Large intestine (tissue), 3 donors: ENCODE measurements at regions not wholly inside any gene's neighbourhood (a gene's known extent, or its start where the extent isn't known, plus 50 kb on each side); places are given as distances from the start of the nearest gene placed in this dataset.

Experiments used
- DNase-seq, 2 donors: peaks; one replicate each; pipeline versions ENCODE4 v3.0.0 to v3.0.0-alpha.2; 2013
- H3K27ac ChIP-seq: one replicate; pipeline ENCODE4 v1.5.1; 2013; ENCODE audit warnings: low read length
- H3K27me3 ChIP-seq: 2 replicates; pipeline ENCODE4 v1.6.1; 2013; ENCODE audit warnings: low read length; ENCODE audit not compliant: control insufficient read depth, insufficient read depth
- H3K36me3 ChIP-seq: 2 replicates; pipeline ENCODE4 v1.6.1; 2013; ENCODE audit warnings: low read length; ENCODE audit not compliant: control insufficient read depth, insufficient read depth
- H3K4me1 ChIP-seq: one replicate; pipeline ENCODE4 v1.6.1; 2013; ENCODE audit warnings: low read length; ENCODE audit not compliant: control insufficient read depth, insufficient read depth
- H3K4me3 ChIP-seq: one replicate; pipeline ENCODE4 v1.5.1; 2013; ENCODE audit warnings: low read length
- H3K9me3 ChIP-seq: one replicate; pipeline ENCODE4 v1.6.1; 2013; ENCODE audit warnings: mild to moderate bottlenecking, low read depth, low read length, moderate library complexity; ENCODE audit not compliant: control insufficient read depth
- WGBS: methylation state at CpG from one replicate; pipeline ENCODE4 v1.1.5; 2013; ENCODE audit warnings: low lambda C conversion rate; ENCODE audit not compliant: insufficient coverage; 5-methylcytosine and 5-hydroxymethylcytosine counted together

DNA sequence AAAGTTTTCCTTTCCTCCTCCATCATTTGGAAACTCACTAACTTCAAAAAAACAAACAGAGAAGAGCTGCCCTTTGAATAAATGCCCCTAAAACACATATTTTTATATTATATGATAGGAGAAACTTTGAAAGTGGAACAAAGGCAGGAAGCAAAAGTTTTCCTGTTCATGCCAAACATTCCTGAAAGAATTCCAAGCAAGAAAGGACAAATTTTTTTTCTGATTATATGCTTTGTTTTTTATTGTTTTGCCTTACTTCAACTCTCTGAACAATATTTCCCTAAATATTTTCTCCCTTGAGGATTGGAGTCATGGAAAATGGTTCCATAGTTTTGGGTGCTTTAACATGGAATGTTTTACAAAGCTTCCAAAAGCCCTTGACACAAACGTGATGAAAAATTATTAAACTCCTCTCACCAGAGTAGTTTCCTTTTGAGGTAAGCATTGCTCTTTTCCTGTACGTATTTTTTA is 638.5 kb upstream of the CAMK1G start:
- Histone ChIP-seq H3K27ac (no peak overlapping the region), H3K27me3 (no peaks in the 10 kb centered on the region), H3K4me3 (no peak overlapping the region), H3K9me3 (no peaks in the 10 kb centered on the region), H3K4me1 (no peaks in the 10 kb centered on the region), H3K36me3 (no peaks in the 10 kb centered on the region)
- no peak for DNase-seq
- 0% methylated on average over 1 of the region's 2 CpGs for WGBS

DNA sequence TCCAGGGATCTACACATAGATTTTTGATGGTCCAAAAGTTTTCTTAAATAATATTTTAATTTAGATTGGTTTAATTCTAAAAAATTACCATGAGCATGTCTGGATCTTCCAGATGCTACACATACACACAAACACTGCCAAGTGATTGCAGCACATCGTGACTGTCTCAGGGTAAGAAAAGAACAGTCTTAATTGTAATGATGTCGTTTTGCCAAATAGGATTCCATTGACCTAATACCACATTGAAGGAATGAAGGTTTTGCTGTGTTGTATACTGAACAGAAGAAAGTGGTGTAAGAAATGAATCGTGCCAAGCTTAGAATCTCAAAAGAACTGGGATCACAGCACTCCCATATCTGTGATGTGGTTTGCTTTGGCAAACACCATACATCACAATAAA is 633.3 kb upstream of the CAMK1G start:
- H3K4me3 ChIP-seq, result no peak overlapping the region
- no peak overlapping the region for H3K27ac ChIP-seq
- WGBS, result no CpG with 5 or more reads among the region's 3 CpGs
- no peaks in the 10 kb centered on the region for H3K36me3 ChIP-seq
- H3K9me3 ChIP-seq, result no peaks in the 10 kb centered on the region
- peaks cover 21% of the 10 kb centered on the region for H3K4me1 ChIP-seq
- no peak for DNase-seq
- no peaks in the 10 kb centered on the region for H3K27me3 ChIP-seq

GRCh38 chr1:208951026-208951525 is 632.4 kb upstream of the CAMK1G start:
- peak in 1 of 2 donors; percentile 4 for DNase-seq
- Histone ChIP-seq H3K36me3 (no peaks in the 10 kb centered on the region), H3K27ac (no peak overlapping the region), H3K27me3 (no peaks in the 10 kb centered on the region), H3K9me3 (no peaks in the 10 kb centered on the region), H3K4me1 (peaks cover 21% of the 10 kb centered on the region), H3K4me3 (no peak overlapping the region)
- WGBS, result 100% methylated on average over 1 of the region's 5 CpGs

DNA sequence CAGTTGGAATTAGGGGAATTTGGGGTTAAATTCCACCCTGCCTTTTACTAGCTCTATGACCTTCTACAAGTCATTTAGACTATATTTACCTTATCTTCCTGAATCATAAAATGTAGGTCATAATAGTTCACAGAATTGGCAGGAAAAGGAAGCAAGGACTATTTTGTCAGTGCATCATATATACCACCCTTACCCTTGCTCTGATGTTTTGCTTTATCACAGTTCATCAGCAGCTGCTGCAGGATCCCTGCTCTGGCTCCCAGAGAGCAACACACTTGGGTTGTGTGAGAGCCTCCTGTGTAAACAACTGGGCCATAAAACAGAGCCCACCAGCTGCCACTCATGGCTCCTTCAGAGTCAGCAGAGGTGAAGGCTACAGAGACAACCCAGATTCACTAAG is 631.6 kb upstream of the CAMK1G start:
- Histone ChIP-seq H3K4me1 (peaks cover 21% of the 10 kb centered on the region), H3K27me3 (no peaks in the 10 kb centered on the region), H3K36me3 (no peaks in the 10 kb centered on the region), H3K4me3 (no peak overlapping the region), H3K27ac (peak overlapping the region; percentile 32), H3K9me3 (no peaks in the 10 kb centered on the region)
- peak; percentile 47 to 82 for DNase-seq

DNA sequence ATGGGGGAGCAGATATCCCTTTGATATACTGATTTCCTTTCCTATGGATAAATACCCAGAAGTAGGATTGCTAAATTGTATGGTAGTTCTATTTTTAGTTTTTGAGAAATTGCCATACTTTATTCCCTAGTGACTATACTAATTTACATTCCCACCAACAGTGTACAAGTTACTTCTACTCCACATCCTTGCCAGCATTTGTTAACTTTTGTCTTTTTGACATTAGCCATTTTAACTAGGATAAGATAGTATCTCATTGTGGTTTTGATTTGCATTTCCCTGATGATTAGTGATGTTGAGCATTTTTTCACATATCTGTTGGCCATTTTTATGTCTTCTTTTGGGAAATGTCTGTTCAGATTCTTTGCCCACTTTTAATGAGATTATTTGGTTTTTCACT is 620.6 kb upstream of the CAMK1G start:
- Histone ChIP-seq H3K27ac (no peak overlapping the region), H3K4me3 (no peak overlapping the region), H3K9me3 (peaks cover 12% of the 10 kb centered on the region), H3K4me1 (no peaks in the 10 kb centered on the region), H3K27me3 (no peaks in the 10 kb centered on the region), H3K36me3 (no peaks in the 10 kb centered on the region)
- DNase-seq, result no peak

DNA sequence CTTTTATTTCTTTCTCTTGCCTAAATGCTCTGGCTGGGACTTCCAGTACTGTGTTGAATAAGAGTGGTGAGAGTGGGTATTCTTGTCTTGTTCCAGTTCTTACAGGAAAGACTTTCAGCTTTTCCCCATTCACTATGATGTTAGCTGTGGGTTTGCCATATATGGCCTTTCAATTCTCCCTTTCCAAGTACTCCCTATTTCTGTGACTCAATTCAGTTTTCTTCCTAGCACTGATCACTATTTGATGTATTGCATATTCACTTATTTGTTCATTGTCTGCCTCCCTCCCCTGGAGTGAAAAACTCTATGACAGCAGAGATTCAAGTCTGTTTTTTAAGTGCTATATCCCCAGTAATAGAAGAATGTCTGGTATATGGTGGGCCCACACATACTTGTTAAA is 618.2 kb upstream of the CAMK1G start:
- H3K4me3 ChIP-seq, result no peak overlapping the region
- H3K36me3 ChIP-seq, result no peaks in the 10 kb centered on the region
- DNase-seq, result no peak
- H3K9me3 ChIP-seq, result no peaks in the 10 kb centered on the region
- H3K27me3 ChIP-seq, result no peaks in the 10 kb centered on the region
- H3K4me1 ChIP-seq, result no peaks in the 10 kb centered on the region
- H3K27ac ChIP-seq, result no peak overlapping the region

GRCh38 chr1:208967334-208967733 is 616.2 kb upstream of the CAMK1G start:
- 77% methylated on average over 3 of the region's 4 CpGs for WGBS
- H3K4me3 ChIP-seq, result no peak overlapping the region
- no peaks in the 10 kb centered on the region for H3K36me3 ChIP-seq
- H3K9me3 ChIP-seq, result no peaks in the 10 kb centered on the region
- H3K4me1 ChIP-seq, result no peaks in the 10 kb centered on the region
- no peaks in the 10 kb centered on the region for H3K27me3 ChIP-seq
- DNase-seq, result no peak
- H3K27ac ChIP-seq, result no peak overlapping the region

- H3K27ac ChIP-seq, result no peak overlapping the region
- H3K4me1 ChIP-seq, result no peaks in the 10 kb centered on the region
- H3K27me3 ChIP-seq, result no peaks in the 10 kb centered on the region
- no peak for DNase-seq
- no peak overlapping the region for H3K4me3 ChIP-seq
- no peaks in the 10 kb centered on the region for H3K9me3 ChIP-seq
- WGBS, result no CpG with 5 or more reads among the region's 4 CpGs
- no peaks in the 10 kb centered on the region for H3K36me3 ChIP-seq
These were observed 608.8 kb upstream of the CAMK1G start for GRCh38 chr1:208974717-208975116.

- DNase-seq, result no peak
- H3K4me3 ChIP-seq, result no peak overlapping the region
- H3K9me3 ChIP-seq, result no peaks in the 10 kb centered on the region
- no peaks in the 10 kb centered on the region for H3K4me1 ChIP-seq
- H3K36me3 ChIP-seq, result no peaks in the 10 kb centered on the region
- no peak overlapping the region for H3K27ac ChIP-seq
- WGBS, result no CpG with 5 or more reads among the region's 2 CpGs
- H3K27me3 ChIP-seq, result no peaks in the 10 kb centered on the region
These were observed 608.1 kb upstream of the CAMK1G start for GRCh38 chr1:208975456-208975855.

- Histone ChIP-seq H3K36me3 (no peaks in the 10 kb centered on the region), H3K4me1 (no peaks in the 10 kb centered on the region), H3K27ac (no peak overlapping the region), H3K27me3 (no peaks in the 10 kb centered on the region), H3K9me3 (no peaks in the 10 kb centered on the region), H3K4me3 (no peak overlapping the region)
- no peak for DNase-seq
These were observed 606.5 kb upstream of the CAMK1G start for GRCh38 chr1:208977012-208977411.

DNA sequence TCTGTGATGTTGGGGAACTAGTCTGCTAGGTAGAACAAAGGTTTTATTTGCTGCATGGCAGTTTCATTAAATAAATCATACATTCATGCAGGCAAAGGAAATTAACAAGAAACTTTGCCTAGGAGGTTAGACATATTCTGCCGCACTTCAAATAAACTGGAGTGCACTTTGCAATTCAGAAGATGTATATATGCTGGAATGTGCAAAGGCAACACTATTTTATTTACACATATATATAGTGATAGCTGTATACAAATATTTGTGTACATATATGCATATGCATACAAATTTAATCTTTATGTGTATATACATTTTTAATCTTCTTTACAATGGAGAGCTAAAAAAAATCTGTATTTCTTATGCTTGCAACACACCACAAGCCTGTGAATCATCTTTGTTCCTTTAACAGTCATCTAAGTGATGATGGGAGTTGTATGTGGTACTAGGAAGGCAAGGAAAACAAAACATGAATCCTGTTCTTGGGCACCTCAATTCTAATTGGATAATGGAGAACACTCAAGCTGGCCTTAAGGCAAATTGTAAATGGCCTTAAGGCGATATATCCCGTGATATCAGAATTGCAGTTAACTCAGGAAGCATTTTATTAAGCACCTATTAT is 605.8 kb upstream of the CAMK1G start:
- DNase-seq, result no peak
- H3K9me3 ChIP-seq, result no peaks in the 10 kb centered on the region
- no peaks in the 10 kb centered on the region for H3K27me3 ChIP-seq
- no peaks in the 10 kb centered on the region for H3K36me3 ChIP-seq
- WGBS, result 100% methylated on average over 1 of the region's 3 CpGs
- no peaks in the 10 kb centered on the region for H3K4me1 ChIP-seq
- no peak overlapping the region for H3K4me3 ChIP-seq
- no peak overlapping the region for H3K27ac ChIP-seq
